DMS79 treated with DMSO at 0.1 percent for 48 hours (cell line): ENCODE measurements at regions not wholly inside any gene's neighbourhood (a gene's known extent, or its start where the extent isn't known, plus 50 kb on each side); places are given as distances from the start of the nearest gene placed in this dataset.

Source experiments
- DNase-seq: peaks from one replicate; lab custom pipeline; 2025; lab: John Stamatoyannopoulos, UW

DNA sequence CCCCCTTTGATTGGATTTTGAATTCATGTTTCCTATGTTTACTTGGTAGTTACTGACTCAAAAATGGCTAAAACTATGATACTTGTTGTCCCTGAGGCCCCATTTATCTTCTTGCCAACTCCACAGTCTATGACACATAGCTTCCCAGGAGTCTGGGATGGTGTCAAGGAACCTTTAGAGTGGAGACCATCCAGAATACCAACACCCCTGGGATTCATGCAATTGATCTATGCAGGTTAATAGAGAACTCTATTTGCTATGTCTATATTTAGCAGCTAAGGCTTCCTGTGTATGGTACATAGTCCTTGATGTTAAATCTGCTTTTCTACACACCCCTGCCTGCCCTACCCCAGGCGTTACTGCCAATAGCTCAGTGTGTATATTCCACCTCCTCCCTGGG, 218.5 kb upstream of the HDAC4 start:
- DNase-seq, result no peak

DNA sequence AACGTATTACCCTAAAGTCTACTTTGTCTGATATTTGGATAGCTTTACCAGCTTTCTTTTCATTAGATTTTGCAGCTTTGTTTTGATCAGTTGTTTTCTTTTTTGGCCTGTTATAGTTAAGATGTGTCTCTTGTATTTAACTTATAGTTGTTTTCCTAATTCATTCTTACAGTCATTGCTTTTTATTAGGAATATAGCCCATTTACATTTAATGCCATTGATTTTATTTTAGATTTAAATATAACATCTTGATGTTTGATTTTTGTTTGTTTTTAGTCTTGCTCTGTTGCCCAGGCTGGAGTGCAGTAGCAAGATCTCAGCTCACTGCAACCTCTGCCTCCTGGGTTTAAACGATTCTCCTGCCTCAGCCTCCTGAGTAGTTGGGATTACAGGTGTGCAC, 215.9 kb upstream of the HDAC4 start:
- DNase-seq, result no peak

DNA sequence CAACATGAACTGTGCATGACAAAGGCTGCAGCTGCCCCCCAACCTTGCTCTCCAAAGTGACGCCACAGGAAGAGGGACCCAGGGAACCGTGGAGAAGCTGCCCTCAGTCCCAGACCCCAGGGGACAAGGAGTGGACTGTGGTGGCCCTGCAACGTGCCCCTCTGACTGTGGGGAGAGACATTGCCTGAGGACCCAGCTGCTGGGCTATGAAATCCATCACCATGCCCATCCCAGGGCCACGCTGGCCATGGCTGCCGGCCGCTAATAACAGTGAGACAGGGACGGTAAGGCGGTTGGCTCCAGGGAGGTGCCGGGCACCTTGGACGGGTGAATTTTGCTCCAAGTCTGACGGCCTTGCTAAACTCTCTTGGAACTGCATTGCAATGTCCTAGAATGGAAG, 211.3 kb upstream of the HDAC4 start:
- no peak for DNase-seq

DNA sequence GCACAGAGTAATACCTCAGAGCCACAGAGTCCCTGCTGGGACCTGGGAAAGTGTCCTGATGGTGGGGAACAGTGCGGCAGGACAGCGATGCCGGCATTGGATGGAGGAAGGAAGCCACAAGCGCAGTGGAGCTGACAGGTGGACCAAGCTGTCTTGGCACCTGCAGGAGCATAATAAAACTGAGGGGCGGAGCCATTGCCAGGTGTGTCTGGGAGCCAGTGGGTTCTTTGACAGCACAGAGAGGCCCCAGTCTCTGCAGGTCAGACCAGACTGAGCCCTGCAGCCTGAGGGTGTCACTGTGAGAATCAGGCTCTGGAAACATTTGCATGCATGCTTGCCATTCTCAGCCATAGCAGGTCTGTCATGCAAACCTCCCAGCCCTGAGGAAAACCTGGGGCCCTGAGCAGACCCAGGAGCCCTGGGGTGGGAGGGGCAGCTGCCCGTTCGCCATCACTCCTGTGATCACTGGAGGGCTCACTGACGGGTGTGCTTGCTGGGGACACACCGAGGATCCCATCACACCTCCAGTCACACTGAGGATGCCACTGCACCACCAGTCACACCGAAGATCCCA, 210.5 kb upstream of the HDAC4 start:
- DNase-seq, result no peak

DNA sequence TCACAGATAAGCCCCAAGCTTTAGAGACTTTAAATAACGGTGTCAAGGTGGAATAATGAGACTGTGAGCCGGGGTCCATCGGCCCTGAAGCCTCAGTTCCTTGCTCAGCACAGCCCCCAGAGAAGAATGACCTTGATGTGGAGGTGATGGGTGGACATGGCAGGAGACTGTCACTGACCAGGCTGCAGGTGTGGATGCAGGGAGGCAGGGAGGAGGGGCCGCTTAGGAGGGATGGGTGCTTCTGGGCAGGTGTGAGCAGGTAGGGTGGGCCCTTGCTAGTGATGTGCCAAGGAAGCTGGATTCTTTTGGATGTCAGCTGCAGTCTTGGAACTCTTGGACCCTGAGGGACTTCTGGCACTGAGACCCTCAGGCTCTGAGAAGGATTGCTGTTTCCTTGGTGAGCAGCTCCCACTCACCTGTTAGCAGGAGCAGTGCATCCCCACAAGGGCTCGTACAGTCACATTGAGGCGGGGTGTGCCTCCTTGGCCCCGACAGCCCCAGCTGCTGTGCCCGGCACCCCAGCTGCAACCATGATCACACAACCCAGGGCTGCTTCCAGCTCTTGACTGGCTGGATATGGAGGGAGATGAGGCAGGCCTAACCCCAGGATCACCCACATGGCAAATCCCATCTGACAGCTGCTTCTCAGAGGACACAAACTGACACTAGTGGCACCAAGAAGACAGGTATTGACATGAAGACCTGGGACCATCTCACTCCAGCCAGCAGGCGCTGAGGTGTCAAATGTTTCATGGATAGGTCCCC, 209.8 kb upstream of the HDAC4 start:
- DNase-seq, result no peak

DNA sequence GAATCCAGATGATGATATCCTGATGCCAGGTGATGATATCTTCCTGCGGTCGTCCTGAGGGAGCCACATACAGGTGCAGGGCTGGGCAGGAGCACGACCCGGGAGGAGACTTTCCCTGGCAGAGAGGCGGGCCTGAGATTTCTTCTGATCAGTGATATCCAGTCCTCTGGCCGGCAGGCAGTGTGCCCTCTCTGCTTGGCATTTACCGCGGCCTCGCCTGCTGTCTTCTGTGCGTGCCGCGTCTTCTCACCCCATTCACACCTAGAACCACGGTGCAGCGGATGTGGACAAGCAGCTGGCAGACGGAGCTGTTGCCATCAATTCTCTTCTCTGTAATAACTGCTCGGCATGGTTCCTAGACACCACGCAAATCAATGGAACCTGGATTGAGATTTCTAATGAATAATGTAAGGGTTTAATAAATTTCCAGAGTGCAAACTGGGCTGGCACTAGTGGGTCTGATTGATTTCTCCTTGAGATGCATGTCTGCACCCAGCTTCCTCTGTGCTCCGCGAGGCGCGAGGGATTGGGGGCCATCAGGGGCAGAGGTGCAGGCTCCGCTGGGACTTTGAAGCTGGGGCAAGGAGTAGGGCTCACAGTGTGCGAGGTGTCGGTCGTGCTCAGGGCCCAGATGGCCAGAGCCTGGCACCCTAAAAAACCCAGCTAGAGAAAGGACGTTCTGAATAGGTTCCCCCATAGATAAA, 208.9 kb upstream of the HDAC4 start:
- DNase-seq, result no peak

DNA sequence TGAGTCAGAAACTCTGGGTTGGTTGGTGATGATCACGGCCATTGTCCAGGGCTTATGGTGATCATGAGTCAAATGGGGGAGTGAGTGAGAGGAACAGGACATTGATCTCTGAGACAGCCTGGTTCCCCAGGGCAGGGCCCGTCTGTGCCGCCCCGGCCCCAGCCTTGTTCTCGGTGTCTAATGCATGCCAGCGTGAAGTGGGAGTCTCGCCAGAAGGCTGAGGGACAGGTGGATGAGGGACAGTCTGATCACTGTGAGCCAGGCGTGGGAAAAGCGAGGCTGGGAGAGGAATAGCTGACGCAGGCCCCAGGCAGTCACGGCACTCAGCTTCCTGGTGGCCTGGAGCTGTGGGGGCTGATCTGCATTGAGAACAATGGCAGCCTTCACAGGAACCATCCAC, 208.3 kb upstream of the HDAC4 start:
- DNase-seq, result no peak

DNA sequence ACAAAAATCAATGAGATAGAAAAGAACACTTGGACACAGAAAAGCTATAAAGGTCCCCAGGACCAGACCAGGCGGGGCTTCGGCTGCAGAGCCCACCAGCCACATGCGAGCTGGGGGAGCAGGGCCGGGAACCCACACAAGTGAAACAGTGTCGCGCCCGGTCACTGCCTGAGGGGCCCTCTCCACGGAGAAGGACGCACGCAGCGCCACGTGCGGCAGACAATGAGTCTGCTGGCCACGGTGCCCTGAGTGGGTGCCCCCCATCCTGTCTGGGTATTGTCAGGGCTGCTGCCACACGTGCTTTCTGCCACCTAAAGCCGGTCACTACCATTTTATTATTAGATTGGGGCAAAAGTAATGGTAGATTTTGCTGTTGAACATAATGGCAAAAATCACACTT, 207.9 kb upstream of the HDAC4 start:
- DNase-seq, result no peak

DNA sequence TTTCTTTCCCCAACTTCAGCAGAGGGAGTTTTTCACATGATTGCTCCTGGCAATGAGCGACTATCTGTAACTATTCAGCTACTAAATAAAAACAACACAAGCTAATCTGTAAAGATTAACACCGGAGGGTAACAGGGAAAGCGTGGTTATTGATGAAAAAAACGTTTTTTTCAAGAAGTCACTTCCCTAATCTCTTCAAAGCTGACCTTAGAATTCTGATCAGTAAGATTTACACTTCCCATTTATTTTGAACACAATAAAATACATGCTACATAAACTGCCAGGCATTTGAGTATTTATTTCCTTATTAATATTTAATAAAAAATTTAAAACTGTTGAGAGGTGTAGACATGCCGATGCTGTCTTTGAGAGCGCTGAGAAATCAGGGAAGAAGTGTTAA, 207.4 kb upstream of the HDAC4 start:
- DNase-seq, result no peak

DNA sequence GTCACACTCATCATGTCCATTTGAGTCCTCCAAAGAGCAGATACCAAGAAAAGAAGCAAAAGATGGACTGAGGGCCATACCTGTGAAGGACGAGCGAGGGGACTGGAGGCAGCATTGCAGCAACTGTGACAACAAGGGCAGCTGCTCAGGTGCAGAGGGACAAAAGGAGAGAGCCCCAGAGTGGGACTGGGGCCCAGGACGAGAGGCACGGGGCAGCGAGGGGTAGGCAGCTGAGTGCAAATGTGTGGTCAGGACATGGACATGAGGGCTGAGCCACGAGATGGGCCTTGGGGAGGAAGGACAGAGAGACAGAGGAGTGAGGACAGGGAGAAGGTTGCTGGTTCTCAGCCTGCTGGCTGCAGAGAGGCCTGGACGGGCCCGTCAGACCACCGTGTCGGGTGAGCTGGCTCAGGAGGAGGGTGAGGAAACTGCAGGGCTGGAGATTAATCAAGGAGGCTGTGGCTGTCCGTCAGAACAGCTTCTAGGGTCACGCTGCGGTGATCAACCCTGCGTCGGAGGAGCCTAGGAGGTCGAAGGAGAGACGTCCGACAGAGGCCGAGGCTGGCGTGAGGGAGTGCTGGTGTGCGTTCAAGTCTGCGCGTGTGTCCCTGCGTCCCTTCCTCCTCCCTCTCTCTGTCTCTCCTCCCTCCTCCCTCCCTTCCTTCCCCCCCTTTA, 206.8 kb upstream of the HDAC4 start:
- DNase-seq, result no peak

DNA sequence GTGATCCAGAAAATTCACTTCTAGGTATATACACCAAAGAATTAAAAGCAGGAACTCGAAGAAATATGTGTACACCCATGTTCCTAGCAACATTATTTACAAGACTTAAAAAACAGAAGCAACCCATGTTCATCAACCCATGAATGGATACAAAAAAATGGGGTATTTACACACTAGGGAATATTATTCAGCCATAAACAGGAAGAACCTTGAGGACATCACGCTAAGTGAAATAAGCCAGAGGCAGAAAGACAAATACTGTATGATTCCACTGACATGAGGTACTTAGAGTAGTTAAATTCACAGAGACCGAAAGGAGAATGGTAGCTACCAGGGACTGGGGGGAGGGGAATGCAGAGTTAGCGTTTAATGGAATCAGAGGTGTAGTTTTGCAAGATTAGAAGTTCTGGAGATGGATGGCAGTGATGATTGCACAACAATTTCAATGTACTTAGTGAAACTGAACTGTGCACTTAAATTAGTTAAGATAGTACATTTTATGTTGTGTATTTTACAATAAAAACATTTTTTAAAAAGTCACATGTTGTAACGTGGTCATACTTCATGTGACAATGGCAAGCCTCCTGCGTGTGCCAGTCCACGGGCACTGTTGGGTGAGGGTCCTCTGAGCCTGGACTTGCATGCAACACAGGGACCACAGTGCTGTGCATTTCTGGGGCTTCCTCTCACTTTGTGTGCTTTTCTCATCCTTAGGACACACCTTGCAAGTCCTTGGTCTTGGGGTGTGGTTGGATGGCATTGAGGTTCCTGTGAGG, 206.1 kb upstream of the HDAC4 start:
- DNase-seq, result no peak

DNA sequence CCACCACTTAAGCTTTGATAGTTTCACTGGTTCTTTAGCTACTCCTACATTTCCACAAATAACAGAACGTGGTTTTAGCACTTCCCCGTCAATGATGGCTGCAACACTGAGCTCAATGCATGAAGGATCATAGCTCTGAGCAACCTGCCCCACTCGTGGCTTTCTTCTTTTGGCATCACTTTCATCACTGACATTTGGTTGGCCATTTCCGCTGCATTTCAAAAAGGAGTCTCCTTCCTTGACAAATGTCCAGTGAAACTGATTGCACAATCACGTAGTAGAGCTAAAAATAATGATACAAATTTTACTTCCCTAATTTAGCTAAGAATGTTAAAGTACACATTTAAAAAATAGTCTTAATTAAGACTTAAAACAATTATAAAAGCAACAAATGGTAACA, 205.2 kb upstream of the HDAC4 start:
- DNase-seq, result no peak

DNA sequence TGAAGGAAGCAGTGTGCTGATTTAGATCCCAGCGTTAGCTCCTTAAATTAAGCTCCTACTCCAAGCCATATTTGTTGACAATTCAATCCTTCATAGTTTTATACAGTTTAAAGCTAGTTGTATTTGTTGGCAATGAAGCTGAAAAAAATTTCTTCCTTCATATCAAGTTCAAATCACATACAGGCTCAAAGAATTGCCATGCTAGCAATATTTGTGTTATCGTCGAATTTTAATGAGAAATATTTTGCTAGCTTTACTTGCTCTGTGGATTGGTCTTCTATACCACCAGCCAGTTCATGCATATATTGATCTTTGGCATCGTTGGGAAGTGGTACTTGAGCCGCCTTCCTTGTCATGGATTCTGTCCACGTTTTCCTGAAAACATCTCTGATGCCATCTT, 204.6 kb upstream of the HDAC4 start:
- DNase-seq, result no peak

DNA sequence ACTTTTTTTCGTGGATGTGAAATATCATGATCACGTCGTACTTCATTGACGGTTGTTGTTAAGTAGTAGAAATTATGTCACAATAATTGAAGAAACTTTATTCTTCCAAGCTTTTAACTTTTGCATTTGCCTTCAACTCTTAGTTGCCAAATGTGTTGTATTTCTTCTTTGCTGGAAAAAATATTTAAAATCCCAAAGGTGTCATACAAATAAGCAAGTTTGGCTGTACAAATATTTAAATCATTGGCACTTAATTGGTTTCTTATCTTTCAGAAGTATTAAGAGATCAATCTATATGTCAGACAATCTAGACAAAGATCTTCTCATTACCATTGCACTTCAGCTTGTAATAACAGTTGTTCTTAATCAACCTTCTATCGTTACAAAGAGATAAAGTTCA, 204.0 kb upstream of the HDAC4 start:
- no peak for DNase-seq

DNA sequence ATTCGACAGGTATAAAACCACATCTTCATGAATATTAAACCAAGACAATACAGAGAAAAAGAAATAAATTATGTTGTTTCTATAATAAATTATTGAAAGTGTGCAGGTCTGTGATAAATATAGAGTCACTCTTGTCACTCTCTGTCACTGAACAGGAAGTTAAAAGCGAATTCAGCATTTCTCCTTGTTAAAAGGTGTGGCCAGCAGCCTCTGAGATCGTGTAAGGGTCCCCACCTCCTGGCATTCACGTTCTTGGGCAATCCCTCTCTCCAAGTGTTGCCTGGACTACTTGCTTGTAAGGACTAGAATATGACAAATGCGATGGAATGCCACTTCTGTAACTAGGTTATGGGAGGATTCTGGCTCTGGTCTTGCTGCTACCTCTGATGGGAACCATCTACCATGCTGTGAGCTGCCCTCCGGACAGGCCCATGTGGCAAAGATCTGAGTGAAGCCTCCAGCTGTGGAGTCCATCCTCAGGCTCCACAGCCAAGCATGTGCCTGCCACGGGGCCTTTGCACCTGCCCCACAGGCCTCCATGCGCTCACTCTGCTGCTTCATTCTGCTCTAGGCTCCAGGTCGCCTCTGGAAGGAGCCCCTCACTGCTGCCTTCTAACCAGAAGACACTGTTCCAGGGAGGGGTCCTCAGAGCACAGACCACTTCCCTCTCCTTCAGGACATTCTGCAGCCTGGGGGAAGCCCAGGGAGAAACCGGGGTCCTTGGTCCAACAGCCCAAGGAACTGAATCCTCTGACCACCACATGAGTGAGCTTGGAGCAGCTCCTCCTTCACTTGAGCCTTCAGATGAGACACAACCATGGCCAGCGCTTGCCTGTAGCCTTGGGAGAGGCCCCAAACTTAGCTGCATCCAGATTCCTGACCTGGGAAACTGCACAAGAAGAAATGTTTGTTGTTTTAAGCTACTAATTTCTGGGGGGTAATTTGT, 202.9 kb upstream of the HDAC4 start:
- DNase-seq, result no peak

DNA sequence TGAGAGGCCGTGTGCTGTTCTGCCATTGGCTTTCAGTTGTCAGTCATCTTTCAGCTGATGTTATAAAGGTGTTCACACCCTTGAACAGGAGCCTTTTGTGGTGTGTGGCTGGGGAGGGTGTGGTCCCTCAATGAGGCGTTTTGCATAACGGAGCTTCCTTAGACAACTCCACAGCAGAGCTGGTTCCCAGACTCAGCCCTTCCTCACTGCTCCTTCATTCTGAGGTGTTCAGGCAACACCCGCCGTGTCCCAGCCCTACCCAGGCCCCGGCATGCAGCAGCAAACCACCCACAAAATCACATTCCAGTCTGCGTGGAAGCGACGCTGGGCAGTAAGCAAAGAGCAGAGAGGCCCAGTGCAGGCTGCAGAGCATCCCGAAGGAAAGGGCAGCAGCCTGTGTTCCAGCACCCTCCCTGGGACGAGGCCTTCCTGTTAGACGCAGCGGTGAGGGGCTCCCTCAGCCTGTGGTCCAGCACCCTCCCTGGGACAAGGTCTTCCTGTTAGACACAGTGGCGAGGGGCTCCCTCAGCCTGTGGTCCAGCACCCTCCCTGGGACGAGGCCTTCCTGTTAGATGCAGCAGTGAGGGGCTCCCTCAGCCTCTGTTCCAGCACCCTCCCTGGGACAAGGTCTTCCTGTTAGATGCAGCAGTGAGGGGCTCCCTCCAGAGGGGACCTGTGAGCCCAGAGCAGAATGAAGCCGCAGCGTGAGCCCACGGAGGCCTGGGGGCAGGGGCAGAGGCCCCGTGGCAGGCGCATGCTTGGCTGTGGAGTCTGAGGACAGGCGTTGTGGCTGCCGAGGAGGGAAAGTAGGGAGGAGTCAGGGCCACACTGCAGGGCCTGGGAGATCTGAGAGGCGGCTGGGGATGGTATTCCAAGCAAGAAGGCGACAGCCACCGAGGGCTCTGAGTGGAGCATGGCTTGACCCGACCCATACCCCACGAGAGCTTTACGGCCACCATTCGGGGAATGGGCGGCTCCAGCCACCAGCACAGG, 201.8 kb upstream of the HDAC4 start:
- DNase-seq, result no peak

DNA sequence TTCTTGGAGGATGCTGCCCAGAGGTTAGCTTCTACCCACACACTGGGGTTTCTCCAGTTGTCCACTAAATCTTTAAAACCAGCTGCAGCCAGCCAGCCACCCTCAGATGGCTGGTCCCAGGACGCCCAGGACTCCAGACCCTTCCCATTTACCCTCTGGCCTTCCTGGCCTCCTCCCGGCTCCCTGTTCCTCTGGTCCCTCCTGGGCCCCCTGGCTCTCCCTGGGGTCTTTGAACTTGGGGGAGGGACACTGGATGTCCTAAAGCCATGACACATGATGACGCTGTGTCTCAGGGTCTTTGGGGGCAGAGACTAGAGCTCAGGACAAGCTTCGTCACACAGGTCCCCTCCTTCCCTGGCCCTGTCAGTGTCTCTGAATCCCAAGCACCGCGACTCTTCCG, 201.1 kb upstream of the HDAC4 start:
- DNase-seq, result no peak

DNA sequence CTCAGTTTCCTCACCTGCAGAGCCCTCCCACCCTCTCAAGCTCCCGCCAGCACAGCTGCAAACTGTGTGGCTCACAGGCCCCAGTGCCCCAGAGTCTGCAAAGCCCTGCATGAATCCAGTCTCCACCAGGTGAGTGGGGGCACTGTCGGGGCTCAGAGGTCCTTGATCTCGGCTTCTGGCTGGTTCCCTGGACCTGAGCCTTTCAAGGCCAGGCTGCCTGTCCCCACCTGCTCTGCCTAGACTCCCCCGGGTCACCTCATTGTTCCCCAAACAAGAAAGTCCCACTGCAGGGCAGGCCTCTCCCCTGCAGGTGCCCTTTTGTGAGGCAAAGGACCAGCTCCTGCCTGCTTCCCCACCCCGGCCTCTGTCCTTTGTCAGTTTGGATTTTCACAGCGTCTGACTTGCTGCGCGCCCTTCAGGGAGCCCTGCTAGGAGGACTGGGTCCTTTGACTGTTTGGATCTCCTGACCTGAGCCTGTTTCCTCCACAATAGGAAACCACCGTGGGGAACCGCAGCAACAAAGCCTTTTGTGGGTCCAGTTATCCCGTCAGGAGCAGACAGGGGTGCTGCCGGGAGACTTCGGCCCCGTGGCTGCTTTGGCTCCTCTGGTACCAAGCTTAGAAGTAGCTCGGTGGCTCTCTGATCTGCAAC, 200.5 kb upstream of the HDAC4 start:
- DNase-seq, result no peak

DNA sequence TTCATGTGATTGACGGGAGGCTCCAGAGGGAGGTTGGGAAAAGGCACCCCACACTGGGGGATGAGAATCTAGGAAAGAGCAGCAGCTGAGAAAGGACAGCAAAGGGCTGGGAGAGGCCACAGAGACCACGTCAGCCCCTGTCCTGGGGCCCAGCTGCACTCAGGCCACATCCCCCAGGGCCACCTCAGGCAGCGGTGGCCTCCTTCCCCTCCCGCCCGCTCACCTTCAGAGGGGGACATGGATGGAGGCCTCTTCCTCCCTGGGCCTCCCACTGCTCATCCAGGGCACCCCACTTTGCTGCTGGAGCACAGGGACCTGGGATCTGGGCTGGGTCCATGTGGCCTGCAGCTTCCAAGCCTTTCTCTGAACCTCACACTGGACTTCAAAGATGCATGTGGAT, 199.8 kb upstream of the HDAC4 start:
- no peak for DNase-seq
